AG09309 (cell line): ENCODE measurements at regions not wholly inside any gene's neighbourhood (a gene's known extent, or its start where the extent isn't known, plus 50 kb on each side); places are given as distances from the start of the nearest gene placed in this dataset.

Experiments used
- DNase-seq: peaks from one replicate; pipeline ENCODE4 v3.0.0-alpha.2; 2010; ENCODE audit warnings: low read depth
- H3K4me3 ChIP-seq: 2 replicates; pipeline ENCODE4 v1.5.1; 2011; ENCODE audit warnings: mild to moderate bottlenecking, low read depth, low read length, moderate library complexity; ENCODE audit not compliant: control insufficient read depth
- TF ChIP-seq, protein P1 (sequence below): IDR thresholded peaks from 2 replicates; pipeline ENCODE4 v1.5.1; 2011; ENCODE audit warnings: mild to moderate bottlenecking, low read depth, low read length, inconsistent platforms; ENCODE audit not compliant: insufficient read depth, control insufficient read depth; ENCODE audit errors: missing control alignments

DNA sequence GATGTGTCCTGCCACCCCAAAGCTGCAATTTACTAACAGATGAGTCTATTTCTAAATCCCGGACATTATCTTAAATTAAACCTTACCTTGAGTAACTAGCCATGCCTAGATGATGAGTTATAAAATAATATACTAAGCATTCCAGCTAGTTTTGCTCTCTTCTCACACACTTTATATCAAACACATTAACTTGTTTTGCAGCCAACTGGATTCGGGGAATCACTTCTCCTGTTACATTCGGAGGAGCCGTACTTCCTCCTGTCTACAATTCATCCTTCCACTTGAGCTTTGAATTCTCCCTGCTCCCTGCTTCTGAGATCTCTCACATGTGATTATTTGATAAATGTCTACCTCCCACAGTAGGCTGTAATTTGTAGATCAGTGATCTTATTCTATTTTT lies 420.1 kb downstream of the GJA1 start:
- no peak overlapping the region for H3K4me3 ChIP-seq
- TF ChIP-seq, protein P1, sequence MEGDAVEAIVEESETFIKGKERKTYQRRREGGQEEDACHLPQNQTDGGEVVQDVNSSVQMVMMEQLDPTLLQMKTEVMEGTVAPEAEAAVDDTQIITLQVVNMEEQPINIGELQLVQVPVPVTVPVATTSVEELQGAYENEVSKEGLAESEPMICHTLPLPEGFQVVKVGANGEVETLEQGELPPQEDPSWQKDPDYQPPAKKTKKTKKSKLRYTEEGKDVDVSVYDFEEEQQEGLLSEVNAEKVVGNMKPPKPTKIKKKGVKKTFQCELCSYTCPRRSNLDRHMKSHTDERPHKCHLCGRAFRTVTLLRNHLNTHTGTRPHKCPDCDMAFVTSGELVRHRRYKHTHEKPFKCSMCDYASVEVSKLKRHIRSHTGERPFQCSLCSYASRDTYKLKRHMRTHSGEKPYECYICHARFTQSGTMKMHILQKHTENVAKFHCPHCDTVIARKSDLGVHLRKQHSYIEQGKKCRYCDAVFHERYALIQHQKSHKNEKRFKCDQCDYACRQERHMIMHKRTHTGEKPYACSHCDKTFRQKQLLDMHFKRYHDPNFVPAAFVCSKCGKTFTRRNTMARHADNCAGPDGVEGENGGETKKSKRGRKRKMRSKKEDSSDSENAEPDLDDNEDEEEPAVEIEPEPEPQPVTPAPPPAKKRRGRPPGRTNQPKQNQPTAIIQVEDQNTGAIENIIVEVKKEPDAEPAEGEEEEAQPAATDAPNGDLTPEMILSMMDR, result no peak
- DNase-seq, result no peak

DNA sequence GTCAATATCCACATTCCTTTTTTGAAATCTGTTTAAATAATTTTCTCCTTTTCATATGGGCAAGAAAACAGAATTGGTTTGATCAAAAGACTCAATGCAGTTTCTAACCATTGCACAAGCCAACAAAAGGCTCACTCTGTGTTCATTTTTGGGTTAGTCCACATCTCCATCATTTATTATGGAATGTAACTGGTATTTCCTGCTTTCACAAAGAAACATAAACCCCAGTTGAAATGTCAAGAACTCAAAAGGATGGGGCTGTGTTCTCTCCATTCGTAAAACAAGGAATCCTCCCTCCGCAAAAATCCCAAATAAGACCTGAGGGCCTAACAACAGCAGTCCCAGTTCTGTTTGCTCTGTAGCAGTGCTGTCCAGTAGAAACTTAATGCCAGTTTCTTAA lies 420.9 kb downstream of the GJA1 start:
- H3K4me3 ChIP-seq, result no peak overlapping the region
- TF ChIP-seq, protein P1, result no peak
- DNase-seq, result peak; percentile 62

DNA sequence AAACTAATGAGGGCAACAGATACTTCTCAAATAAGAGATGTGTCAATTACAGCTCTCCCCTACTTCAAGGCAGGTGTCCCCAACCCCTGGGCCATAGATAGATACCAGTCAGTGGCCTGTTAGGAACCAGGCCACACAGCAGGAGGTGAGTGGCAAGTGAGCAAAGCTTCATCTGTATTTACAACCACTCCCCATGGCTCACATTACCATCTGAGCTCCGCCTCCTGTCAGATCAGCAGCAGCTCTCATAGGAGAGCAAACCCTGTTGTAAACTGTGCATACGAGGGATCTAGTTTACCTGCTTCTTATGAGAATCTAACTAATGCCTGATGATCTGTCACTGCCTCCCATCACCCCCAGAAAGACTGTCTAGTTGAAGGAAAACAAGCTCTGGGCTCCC lies 422.1 kb downstream of the GJA1 start:
- TF ChIP-seq, protein P1, result no peak
- H3K4me3 ChIP-seq, result no peak overlapping the region
- DNase-seq, result no peak

- TF ChIP-seq, protein P1, result no peak
- DNase-seq, result no peak
- H3K4me3 ChIP-seq, result no peak overlapping the region
Measured at GRCh38 chr6:121858310-121858709, 422.9 kb downstream of the GJA1 start.

- no peak for DNase-seq
- no peak overlapping the region for H3K4me3 ChIP-seq
- TF ChIP-seq, protein P1, result no peak
Measured at GRCh38 chr6:121858986-121859385, 423.5 kb downstream of the GJA1 start.

- H3K4me3 ChIP-seq, result no peak overlapping the region
- TF ChIP-seq, protein P1, result no peak
- DNase-seq, result no peak
Measured at GRCh38 chr6:121865811-121866210, 430.4 kb downstream of the GJA1 start.

DNA sequence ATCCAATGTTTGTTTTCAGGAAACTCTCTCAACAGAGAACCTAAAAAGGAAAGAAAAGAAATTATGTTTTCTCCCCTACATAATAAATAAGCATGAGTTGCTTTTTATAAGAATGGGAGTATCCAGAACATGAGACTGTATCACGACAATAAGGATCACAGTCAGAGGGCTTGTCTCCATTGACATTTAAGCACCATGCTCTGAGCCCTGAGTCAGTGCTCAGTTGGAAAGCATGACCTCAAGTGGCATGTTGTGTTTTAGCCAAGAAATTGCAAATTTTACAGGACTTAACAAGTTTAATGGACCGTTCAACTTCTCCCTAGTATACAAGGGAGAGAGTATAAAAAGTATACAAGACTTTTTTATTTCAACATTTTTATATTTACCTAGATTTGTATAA lies 431.6 kb downstream of the GJA1 start:
- DNase-seq, result no peak
- no peak overlapping the region for H3K4me3 ChIP-seq
- TF ChIP-seq, protein P1, result no peak
